GM18511 (cell line): ENCODE measurements at regions not wholly inside any gene's neighbourhood (a gene's known extent, or its start where the extent isn't known, plus 50 kb on each side); places are given as distances from the start of the nearest gene placed in this dataset.

Experiments used
- ATAC-seq: cut with Tn5 transposase; IDR thresholded peaks from one replicate; pipeline ENCODE4 v1.9.1; 2021; ENCODE audit warnings: mild to moderate bottlenecking, moderate library complexity; ENCODE audit not compliant: unreplicated experiment

GRCh38 chr3:31275038-31275572, 257.6 kb upstream of the STT3B start:
- ATAC-seq: no peak

GRCh38 chr3:31275583-31275982, 257.1 kb upstream of the STT3B start:
- ATAC-seq: no peak

GRCh38 chr3:31277582-31277981, 255.1 kb upstream of the STT3B start:
- ATAC-seq: no peak

GRCh38 chr3:31278532-31278931, 254.2 kb upstream of the STT3B start:
- ATAC-seq: no peak

GRCh38 chr3:31284776-31285175, 247.9 kb upstream of the STT3B start:
- no peak for ATAC-seq

- ATAC-seq: no peak
These were observed 246.8 kb upstream of the STT3B start for GRCh38 chr3:31285833-31286486.

- ATAC-seq: no peak
These were observed 244.5 kb upstream of the STT3B start for GRCh38 chr3:31288224-31288623.

- ATAC-seq: no peak
These were observed 244.1 kb upstream of the STT3B start for GRCh38 chr3:31288641-31289100.

- ATAC-seq: no peak
These were observed 243.1 kb upstream of the STT3B start for GRCh38 chr3:31289584-31289983.

- no peak for ATAC-seq
These were observed 242.7 kb upstream of the STT3B start for GRCh38 chr3:31290046-31290445.

GRCh38 chr3:31291818-31292217, 240.9 kb upstream of the STT3B start:
- no peak for ATAC-seq

- no peak for ATAC-seq
These were observed 238.1 kb upstream of the STT3B start for GRCh38 chr3:31294430-31295149.

GRCh38 chr3:31295150-31295765, 237.5 kb upstream of the STT3B start:
- ATAC-seq: no peak

GRCh38 chr3:31297726-31298298, 234.9 kb upstream of the STT3B start:
- no peak for ATAC-seq

GRCh38 chr3:31300456-31301443, 232.0 kb upstream of the STT3B start:
- ATAC-seq: no peak

GRCh38 chr3:31302343-31302742, 230.4 kb upstream of the STT3B start:
- ATAC-seq: no peak

- no peak for ATAC-seq
These were observed 227.4 kb upstream of the STT3B start for GRCh38 chr3:31305340-31305739.

- no peak for ATAC-seq
These were observed 225.5 kb upstream of the STT3B start for GRCh38 chr3:31307131-31307785.

- ATAC-seq: no peak
These were observed 221.2 kb upstream of the STT3B start for GRCh38 chr3:31311559-31311958.

GRCh38 chr3:31312400-31312799, 220.3 kb upstream of the STT3B start:
- no peak for ATAC-seq
